GM23338 (cell line): ENCODE measurements at regions not wholly inside any gene's neighbourhood (a gene's known extent, or its start where the extent isn't known, plus 50 kb on each side); places are given as distances from the start of the nearest gene placed in this dataset.

Source experiments
- ATAC-seq: fragments of 200-7000 bp; cut with Tn5 transposase; 3 replicates; pipeline ENCODE4 v1.9.1; 2020
- DNase-seq: peaks from one replicate; pipeline ENCODE4 v3.0.0-alpha.2; 2015; ENCODE audit warnings: low spot score
- H2AFZ ChIP-seq: fragments of 200-600 bp; sonication (generic); 2 replicates; pipeline ENCODE4 v1.8.0; 2016; ENCODE audit warnings: antibody characterized with exemption, mild to moderate bottlenecking, moderate library complexity
- H3F3A ChIP-seq: fragments of 200-600 bp; sonication (generic); replicated peaks from 2 replicates; pipeline ENCODE4 v1.8.0; 2017; ENCODE audit warnings: antibody characterized with exemption, mixed run types, low read depth
- H3K27ac ChIP-seq: fragments of 200-600 bp; sonication (generic); 2 replicates; pipeline ENCODE4 v1.6.1; 2016; ENCODE audit warnings: low read depth
- H3K27me3 ChIP-seq: fragments of 200-600 bp; sonication (generic); 2 replicates; pipeline ENCODE4 v1.8.0; 2016; ENCODE audit warnings: mild to moderate bottlenecking, mixed run types, moderate library complexity; ENCODE audit not compliant: insufficient read depth
- H3K36me3 ChIP-seq: fragments of 200-600 bp; sonication (generic); 2 replicates; pipeline ENCODE4 v1.8.0; 2016; ENCODE audit warnings: mild to moderate bottlenecking; ENCODE audit not compliant: insufficient read depth
- H3K4me1 ChIP-seq: fragments of 200-600 bp; sonication (generic); 2 replicates; pipeline ENCODE4 v1.8.0; 2016; ENCODE audit warnings: mild to moderate bottlenecking, moderate library complexity; ENCODE audit not compliant: insufficient read depth
- H3K4me2 ChIP-seq: fragments of 200-600 bp; sonication (generic); 2 replicates; pipeline ENCODE4 v1.7.1; 2017; ENCODE audit warnings: mixed run types
- H3K4me3 ChIP-seq: fragments of 200-600 bp; sonication (generic); 2 replicates; pipeline ENCODE4 v1.6.1; 2016; ENCODE audit warnings: mixed run types
- H3K79me2 ChIP-seq: fragments of 200-600 bp; sonication (generic); replicated peaks from 2 replicates; pipeline ENCODE4 v1.8.0; 2017; ENCODE audit warnings: mild to moderate bottlenecking; ENCODE audit not compliant: insufficient read depth
- H3K9me2 ChIP-seq: fragments of 200-600 bp; sonication (generic); 2 replicates; pipeline ENCODE4 v1.8.0; 2017; ENCODE audit not compliant: insufficient read depth
- H4K20me1 ChIP-seq: fragments of 200-600 bp; sonication (generic); replicated peaks from 2 replicates; pipeline ENCODE4 v1.8.0; 2017; ENCODE audit warnings: mild to moderate bottlenecking; ENCODE audit not compliant: insufficient read depth
- H3K27ac Mint-ChIP-seq: 2 replicates; pipeline ENCODE4 v1.8.0; 2020; ENCODE audit warnings: inconsistent platforms, mild to moderate bottlenecking, moderate library complexity, mixed read lengths
- H3K27me3 Mint-ChIP-seq: 3 replicates; pipeline ENCODE4 v1.8.0; 2022; ENCODE audit warnings: low read depth, mild to moderate bottlenecking, moderate library complexity, mixed read lengths, inconsistent platforms; ENCODE audit not compliant: insufficient read depth, poor library complexity
- H3K36me3 Mint-ChIP-seq: 3 replicates; pipeline ENCODE4 v1.8.0; 2021; ENCODE audit warnings: low read depth, mild to moderate bottlenecking, inconsistent platforms, moderate library complexity, mixed read lengths
- H3K4me1 Mint-ChIP-seq: 3 replicates; pipeline ENCODE4 v1.8.0; 2020; ENCODE audit warnings: mild to moderate bottlenecking, inconsistent platforms, mixed read lengths
- H3K4me3 Mint-ChIP-seq: 3 replicates; pipeline ENCODE4 v1.8.0; 2021; ENCODE audit warnings: moderate library complexity, mild to moderate bottlenecking, inconsistent platforms, mixed read lengths
- H3K9me3 Mint-ChIP-seq: 3 replicates; pipeline ENCODE4 v1.8.0; 2020; ENCODE audit warnings: moderate library complexity, mild to moderate bottlenecking, inconsistent platforms, mixed read lengths
- CTCF ChIP-seq, 2 experiments: fragments of 200-600 bp in 1 of 2; sonication (generic) in 1 of 2; conservative IDR thresholded peaks; 2 replicates each; pipeline versions ENCODE4 v1.5.1 to v1.6.1; 2016 to 2017; ENCODE audit warnings: antibody characterized with exemption in 2 of 2, low read depth in 2 of 2, mild to moderate bottlenecking in 2 of 2, moderate library complexity in 1 of 2
- EZH2 ChIP-seq: fragments of 200-600 bp; sonication (generic); IDR thresholded peaks from one replicate; pipeline ENCODE4 v1.8.0; 2017; ENCODE audit warnings: antibody characterized with exemption, mild to moderate bottlenecking, low read depth; ENCODE audit not compliant: unreplicated experiment
- EZH2phosphoT487 ChIP-seq: fragments of 200-600 bp; sonication (generic); IDR thresholded peaks from one replicate; pipeline ENCODE4 v1.8.1; 2018; ENCODE audit warnings: antibody characterized with exemption; ENCODE audit not compliant: unreplicated experiment
- NANOG ChIP-seq: IDR thresholded peaks from 2 replicates; pipeline ENCODE4 v1.6.1; 2016; ENCODE audit warnings: antibody characterized with exemption, borderline replicate concordance
- STAT1 ChIP-seq: IDR thresholded peaks from one replicate; pipeline ENCODE4 v1.6.1; 2016; ENCODE audit warnings: antibody characterized with exemption; ENCODE audit not compliant: unreplicated experiment
- ZNF114 ChIP-seq: fragments of 250-450 bp; sonication (Bioruptor Pico); IDR thresholded peaks from 2 replicates; pipeline ENCODE4 v1.5.0; 2020; ENCODE audit warnings: mild to moderate bottlenecking, moderate library complexity
- ZNF331 ChIP-seq: fragments of 250-450 bp; sonication (Bioruptor Pico); IDR thresholded peaks from 2 replicates; pipeline ENCODE4 v1.5.0; 2020; ENCODE audit warnings: low read depth, mild to moderate bottlenecking, moderate library complexity
- TF ChIP-seq, protein P1 (sequence below): IDR thresholded peaks from one replicate; pipeline ENCODE4 v1.6.1; 2018; ENCODE audit warnings: antibody characterized with exemption; ENCODE audit not compliant: unreplicated experiment
- TF ChIP-seq, protein P2 (sequence below): fragments of 250-450 bp; sonication (Bioruptor Pico); IDR thresholded peaks from 2 replicates; pipeline ENCODE4 v1.5.0; 2020; ENCODE audit warnings: mild to moderate bottlenecking, moderate library complexity
- TF ChIP-seq, protein P3 (sequence below): IDR thresholded peaks from 2 replicates; pipeline ENCODE4 v1.6.1; 2016; ENCODE audit warnings: antibody characterized with exemption

DNA sequence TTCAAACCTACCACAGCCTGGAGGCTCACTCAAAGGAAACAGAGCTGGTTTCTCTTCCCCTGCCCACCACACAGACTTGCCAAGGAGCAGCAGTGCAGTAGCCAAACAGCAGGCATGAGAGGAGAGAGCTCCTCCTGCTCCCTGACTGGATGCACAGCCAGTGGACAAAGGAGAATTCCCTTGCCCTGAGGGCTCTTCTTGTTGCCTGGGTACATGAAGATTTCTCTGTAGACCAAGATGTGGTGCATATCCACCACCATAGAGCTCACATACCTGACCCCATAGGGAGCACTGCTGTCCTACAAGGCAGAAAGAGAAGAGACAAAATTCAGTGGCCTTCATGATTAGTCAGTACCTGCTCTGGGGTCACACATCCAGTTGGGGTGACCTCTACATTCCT is 56.3 kb upstream of the SPATA31E1 start (continued):
- TF ChIP-seq, protein P1, sequence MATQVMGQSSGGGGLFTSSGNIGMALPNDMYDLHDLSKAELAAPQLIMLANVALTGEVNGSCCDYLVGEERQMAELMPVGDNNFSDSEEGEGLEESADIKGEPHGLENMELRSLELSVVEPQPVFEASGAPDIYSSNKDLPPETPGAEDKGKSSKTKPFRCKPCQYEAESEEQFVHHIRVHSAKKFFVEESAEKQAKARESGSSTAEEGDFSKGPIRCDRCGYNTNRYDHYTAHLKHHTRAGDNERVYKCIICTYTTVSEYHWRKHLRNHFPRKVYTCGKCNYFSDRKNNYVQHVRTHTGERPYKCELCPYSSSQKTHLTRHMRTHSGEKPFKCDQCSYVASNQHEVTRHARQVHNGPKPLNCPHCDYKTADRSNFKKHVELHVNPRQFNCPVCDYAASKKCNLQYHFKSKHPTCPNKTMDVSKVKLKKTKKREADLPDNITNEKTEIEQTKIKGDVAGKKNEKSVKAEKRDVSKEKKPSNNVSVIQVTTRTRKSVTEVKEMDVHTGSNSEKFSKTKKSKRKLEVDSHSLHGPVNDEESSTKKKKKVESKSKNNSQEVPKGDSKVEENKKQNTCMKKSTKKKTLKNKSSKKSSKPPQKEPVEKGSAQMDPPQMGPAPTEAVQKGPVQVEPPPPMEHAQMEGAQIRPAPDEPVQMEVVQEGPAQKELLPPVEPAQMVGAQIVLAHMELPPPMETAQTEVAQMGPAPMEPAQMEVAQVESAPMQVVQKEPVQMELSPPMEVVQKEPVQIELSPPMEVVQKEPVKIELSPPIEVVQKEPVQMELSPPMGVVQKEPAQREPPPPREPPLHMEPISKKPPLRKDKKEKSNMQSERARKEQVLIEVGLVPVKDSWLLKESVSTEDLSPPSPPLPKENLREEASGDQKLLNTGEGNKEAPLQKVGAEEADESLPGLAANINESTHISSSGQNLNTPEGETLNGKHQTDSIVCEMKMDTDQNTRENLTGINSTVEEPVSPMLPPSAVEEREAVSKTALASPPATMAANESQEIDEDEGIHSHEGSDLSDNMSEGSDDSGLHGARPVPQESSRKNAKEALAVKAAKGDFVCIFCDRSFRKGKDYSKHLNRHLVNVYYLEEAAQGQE, result no peak
- TF ChIP-seq NANOG (no peak), CTCF (conservative IDR thresholded peaks at IDR 0.05; ENCODE audit: low read depth in 2 of 2) (no peak), ZNF331 (CRISPR knock-in tag) (no peak), ZNF114 (CRISPR knock-in tag) (no peak), EZH2phosphoT487 (no peak), STAT1 (no peak)

DNA sequence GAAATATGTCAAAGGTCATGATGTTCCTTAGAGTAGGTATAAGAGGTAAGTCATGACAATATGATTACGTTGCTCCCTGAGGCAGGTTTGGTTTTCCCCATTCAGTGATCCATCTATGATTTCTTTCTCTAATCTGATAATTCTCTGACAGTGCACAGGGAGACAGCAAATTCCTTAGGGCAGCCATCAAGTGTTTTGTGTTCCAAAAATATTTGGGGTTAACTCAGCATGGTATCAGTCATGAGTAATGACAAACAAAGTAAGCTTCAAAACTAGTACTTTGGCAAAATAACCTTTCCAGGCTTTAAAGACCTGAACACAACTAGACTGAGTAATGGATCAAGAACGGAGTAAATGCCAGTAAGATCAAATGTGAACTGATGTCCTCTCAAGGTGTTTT is 55.3 kb upstream of the SPATA31E1 start:
- H3K36me3 ChIP-seq, result no peaks in the 10 kb centered on the region
- DNase-seq (no peak), ATAC-seq (no peak)
- H3K4me1 Mint-ChIP-seq, result peaks cover 13% of the 10 kb centered on the region
- no peak overlapping the region for H2AFZ ChIP-seq
- no peak overlapping the region for H3K4me2 ChIP-seq
- H3K4me3 ChIP-seq, result no peak overlapping the region
- no peak overlapping the region for H3K27ac ChIP-seq
- no peak overlapping the region for H3K27ac Mint-ChIP-seq
- no peaks in the 10 kb centered on the region for H3F3A ChIP-seq
- H3K36me3 Mint-ChIP-seq, result no peaks in the 10 kb centered on the region
- H3K4me1 ChIP-seq, result no peaks in the 10 kb centered on the region
- no peaks in the 10 kb centered on the region for H4K20me1 ChIP-seq
- H3K9me3 Mint-ChIP-seq, result no peaks in the 10 kb centered on the region
- H3K27me3 Mint-ChIP-seq, result no peaks in the 10 kb centered on the region
- H3K27me3 ChIP-seq, result no peaks in the 10 kb centered on the region
- no peaks in the 10 kb centered on the region for H3K79me2 ChIP-seq
- H3K9me2 ChIP-seq, result 0 out of 2 replicates have a peak, but pooled peaks cover 3% of the 10 kb centered on the region
- H3K4me3 Mint-ChIP-seq, result no peak overlapping the region
- TF ChIP-seq, protein P2, sequence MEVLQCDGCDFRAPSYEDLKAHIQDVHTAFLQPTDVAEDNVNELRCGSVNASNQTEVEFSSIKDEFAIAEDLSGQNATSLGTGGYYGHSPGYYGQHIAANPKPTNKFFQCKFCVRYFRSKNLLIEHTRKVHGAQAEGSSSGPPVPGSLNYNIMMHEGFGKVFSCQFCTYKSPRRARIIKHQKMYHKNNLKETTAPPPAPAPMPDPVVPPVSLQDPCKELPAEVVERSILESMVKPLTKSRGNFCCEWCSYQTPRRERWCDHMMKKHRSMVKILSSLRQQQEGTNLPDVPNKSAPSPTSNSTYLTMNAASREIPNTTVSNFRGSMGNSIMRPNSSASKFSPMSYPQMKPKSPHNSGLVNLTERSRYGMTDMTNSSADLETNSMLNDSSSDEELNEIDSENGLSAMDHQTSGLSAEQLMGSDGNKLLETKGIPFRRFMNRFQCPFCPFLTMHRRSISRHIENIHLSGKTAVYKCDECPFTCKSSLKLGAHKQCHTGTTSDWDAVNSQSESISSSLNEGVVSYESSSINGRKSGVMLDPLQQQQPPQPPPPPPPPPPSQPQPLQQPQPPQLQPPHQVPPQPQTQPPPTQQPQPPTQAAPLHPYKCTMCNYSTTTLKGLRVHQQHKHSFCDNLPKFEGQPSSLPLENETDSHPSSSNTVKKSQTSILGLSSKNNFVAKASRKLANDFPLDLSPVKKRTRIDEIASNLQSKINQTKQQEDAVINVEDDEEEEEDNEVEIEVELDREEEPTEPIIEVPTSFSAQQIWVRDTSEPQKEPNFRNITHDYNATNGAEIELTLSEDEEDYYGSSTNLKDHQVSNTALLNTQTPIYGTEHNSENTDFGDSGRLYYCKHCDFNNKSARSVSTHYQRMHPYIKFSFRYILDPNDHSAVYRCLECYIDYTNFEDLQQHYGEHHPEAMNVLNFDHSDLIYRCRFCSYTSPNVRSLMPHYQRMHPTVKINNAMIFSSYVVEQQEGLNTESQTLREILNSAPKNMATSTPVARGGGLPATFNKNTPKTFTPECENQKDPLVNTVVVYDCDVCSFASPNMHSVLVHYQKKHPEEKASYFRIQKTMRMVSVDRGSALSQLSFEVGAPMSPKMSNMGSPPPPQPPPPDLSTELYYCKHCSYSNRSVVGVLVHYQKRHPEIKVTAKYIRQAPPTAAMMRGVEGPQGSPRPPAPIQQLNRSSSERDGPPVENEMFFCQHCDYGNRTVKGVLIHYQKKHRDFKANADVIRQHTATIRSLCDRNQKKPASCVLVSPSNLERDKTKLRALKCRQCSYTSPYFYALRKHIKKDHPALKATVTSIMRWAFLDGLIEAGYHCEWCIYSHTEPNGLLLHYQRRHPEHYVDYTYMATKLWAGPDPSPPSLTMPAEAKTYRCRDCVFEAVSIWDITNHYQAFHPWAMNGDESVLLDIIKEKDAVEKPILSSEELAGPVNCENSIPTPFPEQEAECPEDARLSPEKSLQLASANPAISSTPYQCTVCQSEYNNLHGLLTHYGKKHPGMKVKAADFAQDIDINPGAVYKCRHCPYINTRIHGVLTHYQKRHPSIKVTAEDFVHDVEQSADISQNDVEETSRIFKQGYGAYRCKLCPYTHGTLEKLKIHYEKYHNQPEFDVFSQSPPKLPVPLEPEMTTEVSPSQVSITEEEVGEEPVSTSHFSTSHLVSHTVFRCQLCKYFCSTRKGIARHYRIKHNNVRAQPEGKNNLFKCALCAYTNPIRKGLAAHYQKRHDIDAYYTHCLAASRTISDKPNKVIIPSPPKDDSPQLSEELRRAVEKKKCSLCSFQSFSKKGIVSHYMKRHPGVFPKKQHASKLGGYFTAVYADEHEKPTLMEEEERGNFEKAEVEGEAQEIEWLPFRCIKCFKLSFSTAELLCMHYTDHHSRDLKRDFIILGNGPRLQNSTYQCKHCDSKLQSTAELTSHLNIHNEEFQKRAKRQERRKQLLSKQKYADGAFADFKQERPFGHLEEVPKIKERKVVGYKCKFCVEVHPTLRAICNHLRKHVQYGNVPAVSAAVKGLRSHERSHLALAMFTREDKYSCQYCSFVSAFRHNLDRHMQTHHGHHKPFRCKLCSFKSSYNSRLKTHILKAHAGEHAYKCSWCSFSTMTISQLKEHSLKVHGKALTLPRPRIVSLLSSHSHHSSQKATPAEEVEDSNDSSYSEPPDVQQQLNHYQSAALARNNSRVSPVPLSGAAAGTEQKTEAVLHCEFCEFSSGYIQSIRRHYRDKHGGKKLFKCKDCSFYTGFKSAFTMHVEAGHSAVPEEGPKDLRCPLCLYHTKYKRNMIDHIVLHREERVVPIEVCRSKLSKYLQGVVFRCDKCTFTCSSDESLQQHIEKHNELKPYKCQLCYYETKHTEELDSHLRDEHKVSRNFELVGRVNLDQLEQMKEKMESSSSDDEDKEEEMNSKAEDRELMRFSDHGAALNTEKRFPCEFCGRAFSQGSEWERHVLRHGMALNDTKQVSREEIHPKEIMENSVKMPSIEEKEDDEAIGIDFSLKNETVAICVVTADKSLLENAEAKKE (CRISPR knock-in tag), result no peak
- no peak for TF ChIP-seq EZH2
- TF ChIP-seq ZNF331 (CRISPR knock-in tag), result no peak
- TF ChIP-seq, protein P3, sequence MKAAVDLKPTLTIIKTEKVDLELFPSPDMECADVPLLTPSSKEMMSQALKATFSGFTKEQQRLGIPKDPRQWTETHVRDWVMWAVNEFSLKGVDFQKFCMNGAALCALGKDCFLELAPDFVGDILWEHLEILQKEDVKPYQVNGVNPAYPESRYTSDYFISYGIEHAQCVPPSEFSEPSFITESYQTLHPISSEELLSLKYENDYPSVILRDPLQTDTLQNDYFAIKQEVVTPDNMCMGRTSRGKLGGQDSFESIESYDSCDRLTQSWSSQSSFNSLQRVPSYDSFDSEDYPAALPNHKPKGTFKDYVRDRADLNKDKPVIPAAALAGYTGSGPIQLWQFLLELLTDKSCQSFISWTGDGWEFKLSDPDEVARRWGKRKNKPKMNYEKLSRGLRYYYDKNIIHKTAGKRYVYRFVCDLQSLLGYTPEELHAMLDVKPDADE, result no peak
- TF ChIP-seq EZH2phosphoT487, result no peak
- TF ChIP-seq STAT1, result no peak
